IPS-18a (cell line): ENCODE measurements at regions not wholly inside any gene's neighbourhood (a gene's known extent, or its start where the extent isn't known, plus 50 kb on each side); places are given as distances from the start of the nearest gene placed in this dataset.

Experiments used
- H3K27ac ChIP-seq: one replicate; pipeline ENCODE4 v1.5.1; 2013; ENCODE audit warnings: low read length
- H3K27me3 ChIP-seq: one replicate; pipeline ENCODE4 v1.6.1; 2013; ENCODE audit warnings: mild to moderate bottlenecking, low read length; ENCODE audit not compliant: control insufficient read depth, insufficient read depth
- H3K36me3 ChIP-seq: one replicate; pipeline ENCODE4 v1.6.1; 2013; ENCODE audit warnings: low read depth, low read length; ENCODE audit not compliant: control insufficient read depth
- H3K4me1 ChIP-seq: one replicate; pipeline ENCODE4 v1.6.1; 2013; ENCODE audit warnings: low read depth, low read length; ENCODE audit not compliant: control insufficient read depth
- H3K4me3 ChIP-seq: one replicate; pipeline ENCODE4 v1.5.1; 2013; ENCODE audit warnings: low read length
- H3K9ac ChIP-seq: one replicate; pipeline ENCODE4 v1.6.1; 2013; ENCODE audit warnings: mild to moderate bottlenecking, low read length, moderate library complexity
- H3K9me3 ChIP-seq: one replicate; pipeline ENCODE4 v1.6.1; 2013; ENCODE audit warnings: low read depth, low read length; ENCODE audit not compliant: control insufficient read depth

DNA sequence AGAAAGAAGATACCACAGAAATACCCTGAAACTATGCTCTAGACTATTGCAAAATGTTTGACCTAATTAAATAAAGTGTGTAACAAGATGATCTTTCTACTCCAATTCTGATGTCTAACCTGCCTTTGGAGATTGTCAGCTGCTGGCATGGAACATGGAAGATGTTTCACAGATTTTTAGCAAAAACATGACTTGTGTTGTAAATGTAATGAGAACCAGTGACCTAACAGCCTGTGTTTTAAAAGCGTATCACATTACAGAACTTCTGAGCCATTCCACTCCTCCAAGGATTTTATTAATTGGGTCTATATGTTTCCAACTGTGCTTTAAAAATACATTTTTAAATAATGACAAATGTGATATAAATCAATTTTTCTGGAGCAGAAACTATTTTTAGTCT, 526.3 kb upstream of the SEMA3D start:
- no peaks in the 10 kb centered on the region for H3K27me3 ChIP-seq
- H3K4me1 ChIP-seq: no peaks in the 10 kb centered on the region

GRCh38 chr7:85711894-85712293, 525.0 kb upstream of the SEMA3D start:
- Histone ChIP-seq H3K27ac (no peak overlapping the region), H3K9me3 (no peaks in the 10 kb centered on the region), H3K9ac (no peak overlapping the region), H3K4me1 (no peaks in the 10 kb centered on the region), H3K27me3 (no peaks in the 10 kb centered on the region), H3K36me3 (no peaks in the 10 kb centered on the region), H3K4me3 (no peak overlapping the region)

More for the DNA sequence above, 526.3 kb upstream of the SEMA3D start:
- no peaks in the 10 kb centered on the region for H3K9me3 ChIP-seq
- no peak overlapping the region for H3K9ac ChIP-seq
- H3K36me3 ChIP-seq: no peaks in the 10 kb centered on the region
- no peak overlapping the region for H3K4me3 ChIP-seq
- H3K27ac ChIP-seq: no peak overlapping the region

DNA sequence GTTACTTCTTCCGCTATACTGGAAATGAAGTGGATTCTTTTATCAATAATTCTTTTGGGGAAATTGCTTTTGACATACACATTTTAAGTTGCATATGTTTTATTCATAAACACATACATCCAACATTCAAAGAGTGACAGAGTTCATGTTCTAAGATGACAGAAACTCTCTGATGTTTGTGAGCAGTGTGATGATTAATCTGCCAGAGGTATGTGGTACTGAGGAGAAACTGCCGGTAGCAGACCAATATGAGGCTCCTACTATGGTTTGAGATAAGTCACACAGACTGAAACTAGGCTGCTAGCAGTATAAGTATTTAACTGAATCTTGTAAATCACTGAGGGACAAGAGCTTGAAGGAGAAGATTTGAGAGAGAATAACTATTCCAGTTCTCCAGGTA, 524.1 kb upstream of the SEMA3D start:
- no peaks in the 10 kb centered on the region for H3K27me3 ChIP-seq
- no peak overlapping the region for H3K4me3 ChIP-seq
- H3K9me3 ChIP-seq: no peaks in the 10 kb centered on the region
- no peaks in the 10 kb centered on the region for H3K36me3 ChIP-seq
- no peak overlapping the region for H3K9ac ChIP-seq
- no peaks in the 10 kb centered on the region for H3K4me1 ChIP-seq
- H3K27ac ChIP-seq: no peak overlapping the region

DNA sequence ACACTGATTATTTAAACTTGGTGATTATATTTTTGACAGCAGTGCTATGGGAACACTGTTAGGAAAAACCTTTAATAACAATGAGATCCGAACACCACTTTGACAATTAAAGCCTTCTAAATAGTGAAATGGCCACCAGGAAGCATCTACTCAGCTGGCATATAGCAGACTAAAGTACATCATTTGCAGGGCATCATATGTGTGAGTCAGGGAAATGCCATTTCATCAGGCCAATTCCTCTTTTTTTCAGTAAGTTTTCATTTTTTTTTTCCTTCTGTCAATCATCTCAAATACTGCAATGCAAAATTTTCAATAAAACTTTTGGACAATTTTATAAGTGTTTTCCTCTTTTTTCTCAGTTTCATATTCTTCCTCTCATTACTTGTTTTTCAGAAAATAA, 521.4 kb upstream of the SEMA3D start:
- no peak overlapping the region for H3K4me3 ChIP-seq
- no peak overlapping the region for H3K9ac ChIP-seq
- no peaks in the 10 kb centered on the region for H3K9me3 ChIP-seq
- H3K27ac ChIP-seq: no peak overlapping the region
- H3K27me3 ChIP-seq: no peaks in the 10 kb centered on the region
- H3K36me3 ChIP-seq: no peaks in the 10 kb centered on the region
- no peaks in the 10 kb centered on the region for H3K4me1 ChIP-seq

DNA sequence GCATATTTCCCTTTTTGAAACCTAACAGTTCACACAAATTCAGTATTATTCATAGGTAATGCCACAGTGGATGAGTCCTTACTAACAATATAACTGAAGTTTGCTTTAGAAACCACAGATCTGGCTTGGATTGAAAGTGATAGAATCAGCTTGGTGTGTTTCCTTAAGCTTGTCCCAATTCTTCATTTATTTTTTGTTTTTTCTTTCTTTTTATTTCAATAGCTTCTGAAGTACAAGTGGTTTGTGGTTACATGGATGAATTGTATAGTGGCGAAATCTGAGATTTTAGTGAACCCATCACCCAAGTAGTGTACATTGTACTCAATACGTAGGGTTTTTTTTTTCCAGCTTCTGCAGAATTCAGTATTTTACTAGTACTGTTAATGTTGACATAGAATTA, 518.2 kb upstream of the SEMA3D start:
- no peak overlapping the region for H3K9ac ChIP-seq
- no peaks in the 10 kb centered on the region for H3K9me3 ChIP-seq

GRCh38 chr7:85703251-85704010, 516.6 kb upstream of the SEMA3D start:
- Histone ChIP-seq H3K27me3 (no peaks in the 10 kb centered on the region), H3K9me3 (no peaks in the 10 kb centered on the region), H3K27ac (no peak overlapping the region), H3K9ac (no peak overlapping the region), H3K4me1 (no peaks in the 10 kb centered on the region), H3K4me3 (no peak overlapping the region), H3K36me3 (no peaks in the 10 kb centered on the region)

More for the DNA sequence above, 518.2 kb upstream of the SEMA3D start:
- no peaks in the 10 kb centered on the region for H3K4me1 ChIP-seq
- H3K4me3 ChIP-seq: no peak overlapping the region
- no peaks in the 10 kb centered on the region for H3K27me3 ChIP-seq
- no peaks in the 10 kb centered on the region for H3K36me3 ChIP-seq
- H3K27ac ChIP-seq: no peak overlapping the region

DNA sequence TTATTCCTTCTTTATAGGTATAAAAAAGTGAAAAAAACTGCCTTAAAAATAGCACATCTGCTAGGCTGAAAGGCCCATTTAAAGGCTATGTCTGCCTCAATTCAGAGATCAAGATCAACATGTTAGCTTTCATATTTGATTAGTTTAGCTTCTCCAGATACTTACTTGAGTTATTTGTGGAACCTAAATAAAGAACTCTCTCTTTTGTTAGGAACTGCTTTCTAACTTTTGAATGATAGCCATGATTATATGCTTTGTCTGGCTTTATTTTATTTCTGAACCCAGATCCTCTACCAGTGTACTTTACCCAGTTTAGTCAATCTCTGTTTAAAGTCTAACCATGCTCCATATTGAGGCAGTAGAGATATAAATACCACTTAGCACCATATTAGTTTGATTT, 515.5 kb upstream of the SEMA3D start:
- no peak overlapping the region for H3K27ac ChIP-seq
- H3K36me3 ChIP-seq: no peaks in the 10 kb centered on the region
- H3K4me1 ChIP-seq: no peaks in the 10 kb centered on the region
- no peaks in the 10 kb centered on the region for H3K27me3 ChIP-seq
- H3K9me3 ChIP-seq: no peaks in the 10 kb centered on the region
- no peak overlapping the region for H3K4me3 ChIP-seq
- no peak overlapping the region for H3K9ac ChIP-seq

DNA sequence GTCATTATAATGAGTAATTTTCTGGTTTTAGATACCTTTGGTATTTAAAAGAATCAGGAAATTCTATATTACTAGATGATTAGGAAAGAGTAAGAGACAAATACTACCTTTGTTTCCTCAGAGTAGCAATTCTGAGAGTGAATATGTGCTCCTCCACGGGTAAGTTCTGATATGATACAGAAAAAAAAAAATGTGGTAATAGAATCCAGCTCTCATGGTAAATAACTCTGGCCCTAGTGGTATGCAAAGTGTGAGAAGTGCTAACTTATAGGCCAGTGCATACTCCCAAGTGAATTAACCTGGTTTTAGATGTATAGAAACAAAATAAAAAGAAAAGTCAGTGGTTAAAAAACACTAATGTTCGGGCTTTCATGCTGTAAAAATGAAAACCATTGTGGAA, 512.6 kb upstream of the SEMA3D start:
- Histone ChIP-seq H3K36me3 (no peaks in the 10 kb centered on the region), H3K9me3 (no peaks in the 10 kb centered on the region), H3K4me3 (no peak overlapping the region), H3K4me1 (no peaks in the 10 kb centered on the region), H3K9ac (no peak overlapping the region), H3K27ac (no peak overlapping the region), H3K27me3 (no peaks in the 10 kb centered on the region)

GRCh38 chr7:85695533-85695932, 508.7 kb upstream of the SEMA3D start:
- Histone ChIP-seq H3K4me1 (no peaks in the 10 kb centered on the region), H3K27ac (no peak overlapping the region), H3K9ac (no peak overlapping the region), H3K9me3 (no peaks in the 10 kb centered on the region), H3K4me3 (no peak overlapping the region), H3K36me3 (no peaks in the 10 kb centered on the region), H3K27me3 (no peaks in the 10 kb centered on the region)

- H3K27me3 ChIP-seq: no peaks in the 10 kb centered on the region
- H3K4me1 ChIP-seq: no peaks in the 10 kb centered on the region
- H3K9ac ChIP-seq: no peak overlapping the region
- no peaks in the 10 kb centered on the region for H3K9me3 ChIP-seq
- H3K4me3 ChIP-seq: no peak overlapping the region
- no peaks in the 10 kb centered on the region for H3K36me3 ChIP-seq
- H3K27ac ChIP-seq: no peak overlapping the region
These were observed 508.2 kb upstream of the SEMA3D start for GRCh38 chr7:85695041-85695440.

- H3K36me3 ChIP-seq: no peaks in the 10 kb centered on the region
- no peaks in the 10 kb centered on the region for H3K27me3 ChIP-seq
These were observed 506.5 kb upstream of the SEMA3D start for GRCh38 chr7:85693326-85693725.

GRCh38 chr7:85688712-85689111, 501.9 kb upstream of the SEMA3D start:
- H3K27me3 ChIP-seq: no peaks in the 10 kb centered on the region
- no peak overlapping the region for H3K4me3 ChIP-seq
- H3K27ac ChIP-seq: no peak overlapping the region
- H3K9ac ChIP-seq: no peak overlapping the region
- H3K4me1 ChIP-seq: no peaks in the 10 kb centered on the region
- H3K9me3 ChIP-seq: peaks cover 12% of the 10 kb centered on the region
- H3K36me3 ChIP-seq: no peaks in the 10 kb centered on the region

More at GRCh38 chr7:85693326-85693725, 506.5 kb upstream of the SEMA3D start:
- no peaks in the 10 kb centered on the region for H3K9me3 ChIP-seq
- no peak overlapping the region for H3K9ac ChIP-seq
- H3K27ac ChIP-seq: no peak overlapping the region
- H3K4me1 ChIP-seq: no peaks in the 10 kb centered on the region
- H3K4me3 ChIP-seq: no peak overlapping the region
